Right lobe of liver (tissue), 6 donors: ENCODE measurements at regions not wholly inside any gene's neighbourhood (a gene's known extent, or its start where the extent isn't known, plus 50 kb on each side); places are given as distances from the start of the nearest gene placed in this dataset.
"Not testable (repeated sequence)": the region's sequence is repeated elsewhere in the genome, so short reads cannot be mapped to it uniquely, and the experiment has no call there.

ENCODE experiments used
- ATAC-seq, 4 donors: fragments of 200-7000 bp; cut with Tn5 transposase; one replicate each; pipeline ENCODE4 v1.9.1; 2020; ENCODE audit warnings: mild to moderate bottlenecking in 4 of 4, moderate library complexity in 4 of 4
- DNase-seq, 3 donors: peaks; one replicate each; pipeline ENCODE4 v3.0.0-alpha.2; 2020
- H3K27ac ChIP-seq, 3 donors: fragments of 200-600 bp; one replicate each; pipeline ENCODE4 v1.8.0; 2022
- H3K27me3 ChIP-seq, 2 donors: fragments of 200-600 bp; one replicate each; pipeline ENCODE4 v1.8.0; 2022
- H3K36me3 ChIP-seq, 4 donors: fragments of 200-600 bp; sonication (generic) in 1 of 4; one replicate each; pipeline versions ENCODE4 v1.5.1 to v1.8.0; 2017 to 2022; ENCODE audit warnings: control low read depth in 1 of 4
- H3K4me1 ChIP-seq, 4 donors: fragments of 200-600 bp; sonication (generic) in 1 of 4; one replicate each; pipeline versions ENCODE4 v1.5.1 to v1.8.0; 2017 to 2022; ENCODE audit warnings: control low read depth in 1 of 4
- H3K4me3 ChIP-seq, 3 donors: fragments of 200-600 bp; one replicate each; pipeline ENCODE4 v1.8.0; 2022
- H3K9me3 ChIP-seq, 4 donors: fragments of 200-600 bp; sonication (generic) in 1 of 4; one replicate each; pipeline versions ENCODE4 v1.5.1 to v1.8.0; 2017 to 2022; ENCODE audit warnings: control low read depth in 1 of 4
- POLR2A ChIP-seq: fragments of 450-650 bp; IDR thresholded peaks from one replicate; pipeline ENCODE4 v1.6.1; 2017; ENCODE audit warnings: antibody characterized with exemption, mild to moderate bottlenecking
- WGBS: methylation state at CpG from one replicate; pipeline ENCODE4 v1.1.6; 2018; ENCODE audit warnings: low coverage, low lambda C conversion rate; ENCODE audit not compliant: insufficient coverage; ENCODE audit errors: missing lambda C conversion rate; 5-methylcytosine and 5-hydroxymethylcytosine counted together
- intact Hi-C, 2 donors: fragments of 100-400 bp; cut with DNase I; formaldehyde crosslinking; loops; one replicate each; pipeline versions ENCODE4 v1.11.2 to v1.14.1; 2022
- TF ChIP-seq, protein P1 (sequence below), 4 donors: fragments of 200-600 bp in 3 of 4; fragments of 450-650 bp in 1 of 4; IDR thresholded peaks; one replicate each; pipeline versions ENCODE4 v1.5.1 to v1.8.0; 2016 to 2022; ENCODE audit warnings: antibody characterized with exemption in 4 of 4, mild to moderate bottlenecking in 2 of 4
- donor health status: DM: no; HTN: yes; CAD: no.
- donor health status: DM: no; HTN: no; CAD: no.
- donor health status: DM: no; HTN: no; CAD: no.
- donor health status: DM: no; HTN: yes; CAD: no.
- donor health status: DM: no; HTN: yes; CAD: no.

DNA sequence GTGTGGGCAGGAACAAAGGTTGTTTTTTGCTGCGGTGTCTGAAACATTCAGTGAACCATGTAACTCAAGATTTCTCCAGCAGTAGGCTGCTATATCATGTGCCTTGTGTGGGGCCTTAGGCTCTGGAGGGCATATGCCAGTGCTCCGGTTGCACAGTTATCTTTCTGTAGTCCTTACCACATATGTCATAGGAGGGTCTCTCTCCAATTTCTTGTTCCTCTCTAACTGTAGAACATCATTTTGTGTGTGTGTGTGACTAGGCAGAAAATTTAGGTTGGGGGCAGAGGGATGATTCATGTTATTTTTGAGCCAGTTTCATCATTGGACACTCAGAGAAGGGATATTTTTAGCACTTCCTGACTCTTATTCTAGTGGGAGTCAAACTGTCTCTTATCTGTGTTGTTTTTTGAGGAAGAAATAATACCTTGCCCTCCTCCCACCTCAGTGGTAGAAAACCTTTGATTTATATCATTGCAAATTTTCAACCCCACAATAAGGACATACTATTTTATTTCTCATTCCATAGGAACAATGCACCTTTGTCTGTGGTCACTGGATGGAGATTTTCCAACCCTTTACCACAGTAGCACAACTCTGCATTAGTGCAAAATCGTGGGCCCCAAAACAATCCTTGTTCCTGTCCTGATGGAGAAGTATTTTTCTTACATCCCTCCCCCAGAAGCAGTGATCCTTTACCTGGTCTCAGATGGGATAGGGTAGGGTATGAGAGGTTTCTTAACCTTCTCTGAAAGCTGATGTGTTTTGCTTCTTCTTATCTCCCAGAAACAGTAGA, 113.9 kb downstream of the CCDC74A start:
- no peaks in the 10 kb centered on the region for H3K27me3 ChIP-seq
- H3K36me3 ChIP-seq: no peaks in the 10 kb centered on the region
- no peaks in the 10 kb centered on the region for H3K4me1 ChIP-seq
- ATAC-seq (no peak), DNase-seq (no peak)
- H3K27ac ChIP-seq: no peak overlapping the region
- TF ChIP-seq, protein P1, sequence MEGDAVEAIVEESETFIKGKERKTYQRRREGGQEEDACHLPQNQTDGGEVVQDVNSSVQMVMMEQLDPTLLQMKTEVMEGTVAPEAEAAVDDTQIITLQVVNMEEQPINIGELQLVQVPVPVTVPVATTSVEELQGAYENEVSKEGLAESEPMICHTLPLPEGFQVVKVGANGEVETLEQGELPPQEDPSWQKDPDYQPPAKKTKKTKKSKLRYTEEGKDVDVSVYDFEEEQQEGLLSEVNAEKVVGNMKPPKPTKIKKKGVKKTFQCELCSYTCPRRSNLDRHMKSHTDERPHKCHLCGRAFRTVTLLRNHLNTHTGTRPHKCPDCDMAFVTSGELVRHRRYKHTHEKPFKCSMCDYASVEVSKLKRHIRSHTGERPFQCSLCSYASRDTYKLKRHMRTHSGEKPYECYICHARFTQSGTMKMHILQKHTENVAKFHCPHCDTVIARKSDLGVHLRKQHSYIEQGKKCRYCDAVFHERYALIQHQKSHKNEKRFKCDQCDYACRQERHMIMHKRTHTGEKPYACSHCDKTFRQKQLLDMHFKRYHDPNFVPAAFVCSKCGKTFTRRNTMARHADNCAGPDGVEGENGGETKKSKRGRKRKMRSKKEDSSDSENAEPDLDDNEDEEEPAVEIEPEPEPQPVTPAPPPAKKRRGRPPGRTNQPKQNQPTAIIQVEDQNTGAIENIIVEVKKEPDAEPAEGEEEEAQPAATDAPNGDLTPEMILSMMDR (IDR thresholded peaks at IDR 0.05): no peak
- no peak for TF ChIP-seq POLR2A
- WGBS: 42% methylated on average over 3 of the region's 3 CpGs
- H3K4me3 ChIP-seq: no peak overlapping the region
- intact Hi-C loops: no loop called here
- H3K9me3 ChIP-seq: no peaks in the 10 kb centered on the region

DNA sequence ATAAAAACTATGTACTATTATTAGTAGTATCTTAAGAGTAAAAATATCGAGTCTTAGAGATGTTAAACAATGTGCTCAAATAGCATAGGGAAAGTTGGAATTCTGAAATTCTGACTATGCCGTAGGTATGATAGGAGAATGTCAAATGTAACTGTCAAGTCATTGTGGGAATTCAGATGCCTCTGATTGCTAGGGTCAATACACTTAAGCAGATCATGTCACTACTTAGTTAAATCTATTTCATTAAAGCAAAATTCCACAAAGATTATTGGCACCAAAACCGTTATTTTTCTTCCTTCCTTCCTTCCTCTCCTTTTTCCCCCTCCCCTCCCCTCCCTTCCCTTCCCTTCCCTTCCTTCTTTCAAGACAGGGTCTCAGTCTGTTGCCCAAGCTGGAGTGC, 115.5 kb downstream of the CCDC74A start:
- H3K36me3 ChIP-seq, ATAC-seq, H3K9me3 ChIP-seq, H3K27me3 ChIP-seq, H3K4me3 ChIP-seq, H3K27ac ChIP-seq, H3K4me1 ChIP-seq, intact Hi-C loops, DNase-seq: not testable (repeated sequence)
- 33% methylated on average over 2 of the region's 3 CpGs for WGBS

DNA sequence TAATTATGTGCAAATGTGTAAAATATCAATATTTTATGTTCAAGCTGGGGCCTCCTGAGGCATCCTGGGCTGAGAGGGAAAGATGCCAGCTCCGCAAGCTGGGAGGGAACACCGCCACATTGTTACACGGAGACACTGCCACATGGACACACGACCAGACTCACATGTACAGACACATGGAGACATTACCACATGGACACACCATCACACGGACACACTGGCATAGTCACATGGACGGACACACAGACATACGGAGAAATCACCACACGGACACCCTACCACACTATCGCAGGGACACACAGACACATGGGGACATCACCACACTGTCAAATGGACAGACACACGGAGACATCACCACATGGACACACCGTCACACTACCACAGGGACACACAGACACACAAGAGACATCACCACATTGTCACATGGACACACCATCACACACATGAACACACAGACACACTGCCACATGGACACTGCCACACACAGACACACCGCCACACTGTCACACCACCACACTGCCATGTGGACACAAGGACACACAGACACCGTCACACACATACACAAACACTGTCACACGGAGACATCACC, 117.6 kb downstream of the CCDC74A start:
- ATAC-seq: no peak
- WGBS: 75% methylated on average over 5 of the region's 14 CpGs
- TF ChIP-seq POLR2A: no peak
- TF ChIP-seq, protein P1 (IDR thresholded peaks at IDR 0.05): no peak
- no peaks in the 10 kb centered on the region for H3K9me3 ChIP-seq
- no peaks in the 10 kb centered on the region for H3K27me3 ChIP-seq
- intact Hi-C loops: no loop called here
- DNase-seq: no peak
- no peaks in the 10 kb centered on the region for H3K36me3 ChIP-seq
- H3K27ac ChIP-seq: no peak overlapping the region
- no peak overlapping the region for H3K4me3 ChIP-seq
- no peaks in the 10 kb centered on the region for H3K4me1 ChIP-seq

DNA sequence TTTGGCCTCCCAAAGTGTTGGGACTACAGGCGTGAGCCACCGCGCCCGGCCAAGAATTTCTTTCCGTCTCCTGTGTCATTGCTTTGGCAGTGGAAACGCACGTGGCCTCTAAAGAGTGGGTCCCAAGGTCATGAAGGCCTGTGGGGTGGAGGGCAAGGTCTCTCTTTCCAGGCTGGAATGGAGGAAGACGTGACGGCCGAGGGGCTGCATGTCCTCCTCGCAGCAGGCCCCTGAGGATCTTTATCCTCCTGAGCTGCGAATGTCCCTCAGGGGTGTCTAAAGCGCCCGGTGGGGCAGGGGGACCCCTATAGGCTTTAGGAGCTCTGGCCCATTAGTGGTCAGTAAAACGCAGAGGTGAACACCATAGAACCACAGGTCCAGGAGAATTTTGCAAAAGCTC, 118.5 kb downstream of the CCDC74A start:
- intact Hi-C loops: not testable (repeated sequence)

DNA sequence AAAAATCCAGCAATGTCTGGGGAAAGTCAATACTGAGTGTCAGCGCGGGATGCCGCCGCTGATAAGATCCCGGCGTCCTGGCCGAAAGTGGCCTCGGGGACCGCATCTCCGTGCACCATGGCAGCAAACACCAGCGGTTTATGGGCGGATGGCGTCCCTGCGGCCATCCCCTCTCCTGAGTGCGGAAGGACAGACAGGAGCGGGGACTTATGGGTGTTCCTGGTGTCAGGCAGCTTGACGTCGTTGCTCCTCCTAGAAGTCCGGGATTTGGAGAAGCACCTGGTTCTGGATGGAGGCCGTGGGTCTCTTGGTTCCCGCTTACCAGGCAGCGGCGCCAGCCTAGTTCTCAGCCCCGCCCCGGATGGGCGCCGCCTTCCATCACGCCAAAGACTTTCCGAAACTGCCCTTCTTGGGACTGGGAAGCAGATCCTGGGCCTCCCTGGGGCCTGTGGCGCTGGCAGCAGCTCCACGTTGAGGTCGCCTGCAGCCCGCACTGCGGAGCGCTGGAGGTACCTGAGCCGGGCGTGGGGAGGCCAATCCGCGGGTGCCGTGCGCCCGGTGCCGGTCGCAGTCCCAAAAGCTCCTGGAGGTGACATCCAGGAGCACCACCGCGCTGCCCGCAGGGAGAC, 119.1 kb downstream of the CCDC74A start:
- H3K4me3 ChIP-seq: peak overlapping the region in 1 of 3 donors; percentile 24
- no peaks in the 10 kb centered on the region for H3K36me3 ChIP-seq
- no peaks in the 10 kb centered on the region for H3K27me3 ChIP-seq
- no peak for ATAC-seq
- 38% methylated on average over 8 of the region's 47 CpGs for WGBS
- no peaks in the 10 kb centered on the region for H3K4me1 ChIP-seq
- TF ChIP-seq, protein P1 (IDR thresholded peaks at IDR 0.05): no peak
- TF ChIP-seq POLR2A: no peak
- intact Hi-C loops: no loop called here
- H3K27ac ChIP-seq: no peak overlapping the region
- DNase-seq: no peak
- H3K9me3 ChIP-seq: no peaks in the 10 kb centered on the region

More for the DNA sequence above, 118.5 kb downstream of the CCDC74A start:
- not testable (repeated sequence) for H3K4me1 ChIP-seq, H3K27ac ChIP-seq, H3K36me3 ChIP-seq, DNase-seq, H3K27me3 ChIP-seq, ATAC-seq, H3K9me3 ChIP-seq, H3K4me3 ChIP-seq
- 71% methylated on average over 5 of the region's 15 CpGs for WGBS

DNA sequence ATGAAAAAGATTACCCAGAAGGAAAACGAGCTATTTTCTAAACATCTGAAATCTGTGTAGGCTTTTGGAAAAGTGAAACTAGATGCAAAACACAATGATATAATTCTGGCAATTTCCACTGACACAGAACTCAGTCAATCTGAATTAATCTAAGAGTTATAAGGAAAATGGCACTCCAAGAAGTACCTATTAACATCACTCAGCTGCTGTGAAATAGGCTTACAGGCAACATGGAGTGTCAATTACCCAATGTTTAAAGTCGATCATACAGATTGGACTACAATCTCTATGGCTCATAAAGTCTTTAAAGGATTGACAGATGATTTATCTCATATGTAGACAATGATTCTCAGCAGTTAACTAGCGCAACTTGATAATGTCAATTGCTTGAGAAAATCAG, 120.9 kb downstream of the CCDC74A start:
- H3K27ac ChIP-seq, ATAC-seq: not testable (repeated sequence)
- 35% methylated on average over 3 of the region's 3 CpGs for WGBS

GRCh38 chr2:131652246-131652645, 124.6 kb downstream of the CCDC74A start:
- H3K27ac ChIP-seq, ATAC-seq, H3K4me1 ChIP-seq, H3K36me3 ChIP-seq, H3K4me3 ChIP-seq, intact Hi-C loops, H3K9me3 ChIP-seq, DNase-seq, H3K27me3 ChIP-seq: not testable (repeated sequence)
- 57% methylated on average over 3 of the region's 3 CpGs for WGBS

More for the DNA sequence above, 120.9 kb downstream of the CCDC74A start:
- DNase-seq, H3K4me1 ChIP-seq, H3K36me3 ChIP-seq, H3K27me3 ChIP-seq, intact Hi-C loops, H3K9me3 ChIP-seq, H3K4me3 ChIP-seq: not testable (repeated sequence)

DNA sequence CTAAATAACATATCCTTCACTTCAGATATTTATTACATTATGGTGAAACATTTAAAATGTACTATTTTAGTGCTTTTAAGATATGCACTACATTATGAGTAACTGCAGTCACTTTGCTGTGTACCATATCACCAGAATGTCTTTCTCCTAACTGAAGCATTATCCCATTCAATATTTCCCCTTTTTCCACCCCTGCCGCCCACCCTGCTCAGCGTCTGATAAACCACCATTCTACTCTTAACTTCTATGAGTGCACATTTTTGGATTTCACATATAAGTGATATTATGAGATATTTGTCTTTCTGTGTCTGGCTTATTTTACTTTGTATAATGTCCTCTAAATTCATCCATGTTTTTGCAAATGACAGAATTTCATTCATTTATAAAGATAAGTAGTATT, 126.4 kb downstream of the CCDC74A start:
- H3K27ac ChIP-seq, H3K9me3 ChIP-seq, H3K27me3 ChIP-seq, intact Hi-C loops, H3K36me3 ChIP-seq, ATAC-seq, H3K4me3 ChIP-seq, H3K4me1 ChIP-seq, DNase-seq: not testable (repeated sequence)
- WGBS: 58% methylated on average over 2 of the region's 2 CpGs
